Left ventricle myocardium inferior (tissue), 1 donor: ENCODE measurements at regions not wholly inside any gene's neighbourhood (a gene's known extent, or its start where the extent isn't known, plus 50 kb on each side); places are given as distances from the start of the nearest gene placed in this dataset.

Source experiments
- DNase-seq: peaks from one replicate; pipeline ENCODE4 v3.0.0-alpha.2; 2020
- H3K27ac ChIP-seq: fragments of 200-600 bp; replicated peaks from 2 replicates; pipeline ENCODE4 v1.8.0; 2021
- H3K27me3 ChIP-seq: fragments of 200-600 bp; 2 replicates; pipeline ENCODE4 v1.8.0; 2021; ENCODE audit warnings: low read depth
- H3K36me3 ChIP-seq: fragments of 200-600 bp; 2 replicates; pipeline ENCODE4 v1.8.0; 2021
- H3K4me1 ChIP-seq: fragments of 200-600 bp; 2 replicates; pipeline ENCODE4 v1.8.0; 2021
- H3K4me3 ChIP-seq: fragments of 200-600 bp; 2 replicates; pipeline ENCODE4 v1.8.0; 2021; ENCODE audit warnings: mild to moderate bottlenecking, moderate library complexity
- H3K9me3 ChIP-seq: fragments of 200-600 bp; replicated peaks from 2 replicates; pipeline ENCODE4 v1.8.0; 2021
- intact Hi-C: fragments of 100-400 bp; cut with micrococcal nuclease; formaldehyde crosslinking; loops from one replicate; pipeline ENCODE4 v1.11.0; 2022
- TF ChIP-seq, protein P1 (sequence below): fragments of 200-600 bp; IDR thresholded peaks from 2 replicates; pipeline ENCODE4 v1.8.0; 2021; ENCODE audit warnings: antibody characterized with exemption, mild to moderate bottlenecking, borderline replicate concordance
- donor health status: DM: no; HTN: yes; CAD: no; lungs with severe emphysema.

DNA sequence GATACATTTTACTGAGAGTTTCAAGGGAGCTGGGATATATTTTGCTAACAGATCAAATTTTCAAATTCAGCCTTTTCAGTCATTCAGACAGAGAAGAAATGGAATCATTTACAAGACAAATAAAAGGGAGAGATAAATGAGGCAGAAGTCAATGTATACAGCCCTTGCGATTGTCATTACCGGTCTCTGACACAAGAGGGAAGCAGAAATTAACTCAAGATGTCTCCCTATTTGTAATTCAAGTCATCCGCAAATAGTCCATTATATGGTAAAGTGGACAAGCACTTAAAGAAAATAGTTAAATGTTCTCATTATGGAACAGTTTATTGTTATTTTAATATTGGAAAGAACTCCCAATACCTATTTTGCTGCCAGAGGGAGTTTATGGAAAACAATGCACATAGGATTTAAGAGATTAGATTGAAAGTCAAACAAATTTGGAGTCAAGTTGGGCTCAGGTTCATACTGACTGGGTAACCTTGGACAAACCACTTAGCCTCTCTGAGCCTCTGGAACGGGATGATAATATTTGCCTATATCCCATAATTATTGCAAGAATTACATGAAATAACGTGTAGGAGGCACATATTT is 89.3 kb upstream of the PRKCQ start:
- intact Hi-C loops: loop anchor here (5.0 to 10.0 kb wide), 2 partner anchors 87 to 745 kb away; partner anchors contain the start of genes PRKCQ and SFMBT2

DNA sequence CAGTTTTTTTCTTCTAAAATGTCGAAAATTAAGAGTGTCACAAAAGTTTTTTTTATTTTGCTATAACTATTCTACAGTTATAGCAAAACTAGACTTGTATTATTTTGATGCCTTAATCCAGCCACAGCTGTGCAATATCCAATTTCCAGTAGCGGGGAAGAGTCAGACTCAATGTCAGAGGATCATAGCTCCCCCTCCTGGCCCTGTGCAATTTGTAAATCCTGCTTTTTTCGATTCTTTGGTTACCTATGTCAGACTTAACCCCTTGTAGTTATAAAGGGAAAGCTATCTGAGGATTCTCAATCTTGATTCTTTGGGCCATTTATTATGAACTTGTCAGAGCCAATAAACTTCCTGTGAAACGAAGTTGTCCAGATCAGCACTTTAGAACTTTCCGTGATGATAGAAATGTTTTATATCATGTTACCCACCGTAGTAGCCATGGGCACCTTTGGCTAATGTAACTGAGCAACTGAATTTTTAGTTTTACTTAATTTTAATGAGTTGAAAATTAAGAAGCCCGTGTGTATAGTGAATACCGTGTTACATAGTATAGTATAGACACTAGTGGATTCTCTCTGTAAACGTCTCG is 87.7 kb upstream of the PRKCQ start:
- TF ChIP-seq, protein P1, sequence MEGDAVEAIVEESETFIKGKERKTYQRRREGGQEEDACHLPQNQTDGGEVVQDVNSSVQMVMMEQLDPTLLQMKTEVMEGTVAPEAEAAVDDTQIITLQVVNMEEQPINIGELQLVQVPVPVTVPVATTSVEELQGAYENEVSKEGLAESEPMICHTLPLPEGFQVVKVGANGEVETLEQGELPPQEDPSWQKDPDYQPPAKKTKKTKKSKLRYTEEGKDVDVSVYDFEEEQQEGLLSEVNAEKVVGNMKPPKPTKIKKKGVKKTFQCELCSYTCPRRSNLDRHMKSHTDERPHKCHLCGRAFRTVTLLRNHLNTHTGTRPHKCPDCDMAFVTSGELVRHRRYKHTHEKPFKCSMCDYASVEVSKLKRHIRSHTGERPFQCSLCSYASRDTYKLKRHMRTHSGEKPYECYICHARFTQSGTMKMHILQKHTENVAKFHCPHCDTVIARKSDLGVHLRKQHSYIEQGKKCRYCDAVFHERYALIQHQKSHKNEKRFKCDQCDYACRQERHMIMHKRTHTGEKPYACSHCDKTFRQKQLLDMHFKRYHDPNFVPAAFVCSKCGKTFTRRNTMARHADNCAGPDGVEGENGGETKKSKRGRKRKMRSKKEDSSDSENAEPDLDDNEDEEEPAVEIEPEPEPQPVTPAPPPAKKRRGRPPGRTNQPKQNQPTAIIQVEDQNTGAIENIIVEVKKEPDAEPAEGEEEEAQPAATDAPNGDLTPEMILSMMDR: peak; percentile 51
- H3K9me3 ChIP-seq: no peaks in the 10 kb centered on the region
- no peak overlapping the region for H3K27ac ChIP-seq
- H3K27me3 ChIP-seq: peaks cover 37% of the 10 kb centered on the region
- intact Hi-C loops: loop anchor here (5.0 to 10.0 kb wide), 2 partner anchors 85 to 747 kb away; partner anchors contain the start of genes PRKCQ and SFMBT2
- no peak for DNase-seq
- H3K4me1 ChIP-seq: peaks cover 17% of the 10 kb centered on the region
- H3K36me3 ChIP-seq: no peaks in the 10 kb centered on the region
- no peak overlapping the region for H3K4me3 ChIP-seq

More for the DNA sequence above, 89.3 kb upstream of the PRKCQ start:
- Histone ChIP-seq H3K27me3 (peaks cover 28% of the 10 kb centered on the region), H3K27ac (no peak overlapping the region), H3K36me3 (no peaks in the 10 kb centered on the region), H3K4me3 (no peak overlapping the region), H3K9me3 (no peaks in the 10 kb centered on the region), H3K4me1 (peaks cover 17% of the 10 kb centered on the region)
- TF ChIP-seq, protein P1: peak; percentile 77
- no peak for DNase-seq

DNA sequence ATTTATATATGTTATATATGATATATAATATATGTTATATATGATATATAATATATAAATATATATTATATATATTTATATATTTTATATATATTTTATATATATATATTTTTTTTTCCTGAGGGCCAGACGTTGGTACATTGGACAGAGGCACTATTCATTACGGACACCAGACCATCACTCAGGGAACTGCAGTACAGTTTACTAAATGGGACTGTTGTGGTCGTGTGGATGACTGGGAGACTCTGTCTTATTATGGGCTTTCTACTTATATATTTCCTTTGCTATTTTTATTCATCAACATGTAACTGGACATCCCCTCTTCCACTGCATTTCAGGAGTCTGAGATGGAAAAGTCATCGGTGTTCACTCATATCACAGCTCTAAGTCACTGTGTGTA is 87.1 kb upstream of the PRKCQ start:
- TF ChIP-seq, protein P1: no peak
- no peaks in the 10 kb centered on the region for H3K36me3 ChIP-seq
- no peak for DNase-seq
- H3K4me3 ChIP-seq: no peak overlapping the region
- intact Hi-C loops: loop anchor here (5.0 to 10.0 kb wide), 2 partner anchors 85 to 748 kb away; partner anchors contain the start of genes PRKCQ and SFMBT2
- no peaks in the 10 kb centered on the region for H3K9me3 ChIP-seq
- H3K4me1 ChIP-seq: peaks cover 11% of the 10 kb centered on the region
- H3K27ac ChIP-seq: no peak overlapping the region
- peaks cover 37% of the 10 kb centered on the region for H3K27me3 ChIP-seq

GRCh38 chr10:6665847-6666246 is 85.8 kb upstream of the PRKCQ start:
- TF ChIP-seq, protein P1: no peak
- H3K4me3 ChIP-seq: no peak overlapping the region
- H3K9me3 ChIP-seq: no peaks in the 10 kb centered on the region
- no peaks in the 10 kb centered on the region for H3K36me3 ChIP-seq
- intact Hi-C loops: loop anchor here (5.0 to 10.0 kb wide), 2 partner anchors 84 to 749 kb away; partner anchors contain the start of genes PRKCQ and SFMBT2
- H3K27ac ChIP-seq: no peak overlapping the region
- H3K27me3 ChIP-seq: peaks cover 38% of the 10 kb centered on the region
- H3K4me1 ChIP-seq: no peaks in the 10 kb centered on the region
- DNase-seq: no peak

GRCh38 chr10:6660460-6660859 is 80.4 kb upstream of the PRKCQ start:
- Histone ChIP-seq H3K27me3 (peaks cover 56% of the 10 kb centered on the region), H3K36me3 (no peaks in the 10 kb centered on the region), H3K9me3 (no peaks in the 10 kb centered on the region), H3K4me1 (no peaks in the 10 kb centered on the region), H3K4me3 (no peak overlapping the region), H3K27ac (no peak overlapping the region)
- intact Hi-C loops: loop anchor here (10.0 kb wide), 1 partner anchor 754 kb away; the partner anchor contains the start of gene SFMBT2
- TF ChIP-seq, protein P1: no peak
- DNase-seq: no peak
